ENCODE measurements at regions not wholly inside any gene's neighbourhood (a gene's known extent, or its start where the extent isn't known, plus 50 kb on each side); places are given as distances from the start of the nearest gene placed in this dataset.

- H3K4me3 ChIP-seq (ENCODE audit: low read depth, low read length) = no peak overlapping the region
- no peak for DNase-seq (ENCODE audit: low read depth, low spot score)
- no peak for TF ChIP-seq CTCF (IDR thresholded peaks at IDR 0.05; ENCODE audit: low read depth, low read length)
- in situ Hi-C loops (cut with HindIII; ENCODE audit: low sequenced_read_pairs) = no loop called here
Measured at GRCh38 chr7:156178857-156179256, 366.6 kb upstream of the SHH start.

GRCh38 chr7:156178214-156178613, 366.0 kb upstream of the SHH start:
- no peak for DNase-seq (ENCODE audit: low read depth, low spot score)
- in situ Hi-C loops (cut with HindIII; ENCODE audit: low sequenced_read_pairs) = no loop called here
- H3K4me3 ChIP-seq (ENCODE audit: low read depth, low read length) = no peak overlapping the region
- no peak for TF ChIP-seq CTCF (IDR thresholded peaks at IDR 0.05; ENCODE audit: low read depth, low read length)

- DNase-seq (ENCODE audit: low read depth, low spot score) = no peak
- no peak overlapping the region for H3K4me3 ChIP-seq (ENCODE audit: low read depth, low read length)
- in situ Hi-C loops (cut with HindIII; ENCODE audit: low sequenced_read_pairs) = no loop called here
- no peak for TF ChIP-seq CTCF (IDR thresholded peaks at IDR 0.05; ENCODE audit: low read depth, low read length)
Measured at GRCh38 chr7:156177422-156178055, 365.3 kb upstream of the SHH start.

- in situ Hi-C loops (cut with HindIII; ENCODE audit: low sequenced_read_pairs) = no loop called here
- no peak for TF ChIP-seq CTCF (IDR thresholded peaks at IDR 0.05; ENCODE audit: low read depth, low read length)
- H3K4me3 ChIP-seq (ENCODE audit: low read depth, low read length) = no peak overlapping the region
- DNase-seq (ENCODE audit: low read depth, low spot score) = no peak
Measured at GRCh38 chr7:156176039-156176438, 363.8 kb upstream of the SHH start.

GRCh38 chr7:156175003-156175402, 362.7 kb upstream of the SHH start:
- in situ Hi-C loops (cut with HindIII; ENCODE audit: low sequenced_read_pairs) = no loop called here
- DNase-seq (ENCODE audit: low read depth, low spot score) = no peak
- no peak for TF ChIP-seq CTCF (IDR thresholded peaks at IDR 0.05; ENCODE audit: low read depth, low read length)
- H3K4me3 ChIP-seq (ENCODE audit: low read depth, low read length) = no peak overlapping the region

GRCh38 chr7:156174428-156174827, 362.2 kb upstream of the SHH start:
- no peak for TF ChIP-seq CTCF (IDR thresholded peaks at IDR 0.05; ENCODE audit: low read depth, low read length)
- H3K4me3 ChIP-seq (ENCODE audit: low read depth, low read length) = no peak overlapping the region
- in situ Hi-C loops (cut with HindIII; ENCODE audit: low sequenced_read_pairs) = no loop called here
- DNase-seq (ENCODE audit: low read depth, low spot score) = no peak
